ENCODE measurements at regions not wholly inside any gene's neighbourhood (a gene's known extent, or its start where the extent isn't known, plus 50 kb on each side); places are given as distances from the start of the nearest gene placed in this dataset.
"Not testable (repeated sequence)": the region's sequence is repeated elsewhere in the genome, so short reads cannot be mapped to it uniquely, and the experiment has no call there.

GRCh38 chr16:13333336-13333735 lies 431.9 kb downstream of the SHISA9 start:
- TF ChIP-seq CTCF (IDR thresholded peaks at IDR 0.05; ENCODE audit: borderline replicate concordance, control extremely low read depth, extremely low read depth, insufficient read depth, missing control alignments) = no peak
- no peak for DNase-seq (ENCODE audit: low spot score)
- in situ Hi-C loops (cut with MboI; ENCODE audit: low sequenced_read_pairs, unreplicated experiment) = no loop called here

- no peak for DNase-seq (ENCODE audit: low spot score)
- in situ Hi-C loops (cut with MboI; ENCODE audit: low sequenced_read_pairs, unreplicated experiment) = no loop called here
- no peak for TF ChIP-seq CTCF (IDR thresholded peaks at IDR 0.05; ENCODE audit: borderline replicate concordance, control extremely low read depth, extremely low read depth, insufficient read depth, missing control alignments)
Measured at GRCh38 chr16:13335879-13336278, 434.5 kb downstream of the SHISA9 start.

GRCh38 chr16:13336335-13336734 lies 434.9 kb downstream of the SHISA9 start:
- in situ Hi-C loops (cut with MboI; ENCODE audit: low sequenced_read_pairs, unreplicated experiment) = no loop called here
- no peak for TF ChIP-seq CTCF (IDR thresholded peaks at IDR 0.05; ENCODE audit: borderline replicate concordance, control extremely low read depth, extremely low read depth, insufficient read depth, missing control alignments)
- DNase-seq (ENCODE audit: low spot score) = no peak

- in situ Hi-C loops (cut with MboI; ENCODE audit: low sequenced_read_pairs, unreplicated experiment); DNase-seq (ENCODE audit: low spot score): not testable (repeated sequence)
Measured at GRCh38 chr16:13336907-13337881, 435.8 kb downstream of the SHISA9 start.

- in situ Hi-C loops (cut with MboI; ENCODE audit: low sequenced_read_pairs, unreplicated experiment) = no loop called here
- TF ChIP-seq CTCF (IDR thresholded peaks at IDR 0.05; ENCODE audit: borderline replicate concordance, control extremely low read depth, extremely low read depth, insufficient read depth, missing control alignments) = no peak
- no peak for DNase-seq (ENCODE audit: low spot score)
Measured at GRCh38 chr16:13338044-13338443, 436.6 kb downstream of the SHISA9 start.

GRCh38 chr16:13342675-13343074 lies 441.3 kb downstream of the SHISA9 start:
- in situ Hi-C loops (cut with MboI; ENCODE audit: low sequenced_read_pairs, unreplicated experiment) = no loop called here
- TF ChIP-seq CTCF (IDR thresholded peaks at IDR 0.05; ENCODE audit: borderline replicate concordance, control extremely low read depth, extremely low read depth, insufficient read depth, missing control alignments) = no peak
- DNase-seq (ENCODE audit: low spot score) = no peak

GRCh38 chr16:13344001-13344400 lies 442.6 kb downstream of the SHISA9 start:
- in situ Hi-C loops (cut with MboI; ENCODE audit: low sequenced_read_pairs, unreplicated experiment) = no loop called here
- no peak for DNase-seq (ENCODE audit: low spot score)
- TF ChIP-seq CTCF (IDR thresholded peaks at IDR 0.05; ENCODE audit: borderline replicate concordance, control extremely low read depth, extremely low read depth, insufficient read depth, missing control alignments) = no peak
